ENCODE measurements at regions not wholly inside any gene's neighbourhood (a gene's known extent, or its start where the extent isn't known, plus 50 kb on each side); places are given as distances from the start of the nearest gene placed in this dataset.
A peak's percentile ranks its signal among the peaks of the same experiment; 100 is the strongest.

GRCh38 chr12:24721191-24721590 is 227.7 kb downstream of the BCAT1 start:
- DNase-seq: no peak

- DNase-seq: no peak
Measured at GRCh38 chr12:24719293-24719721, 229.6 kb downstream of the BCAT1 start.

- no peak for DNase-seq
Measured at GRCh38 chr12:24718617-24719016, 230.3 kb downstream of the BCAT1 start.

GRCh38 chr12:24714237-24714636 is 234.7 kb downstream of the BCAT1 start:
- no peak for DNase-seq

GRCh38 chr12:24711056-24712008 is 237.6 kb downstream of the BCAT1 start:
- DNase-seq: no peak

- DNase-seq: peak; percentile 33
Measured at GRCh38 chr12:24709216-24709615, 239.7 kb downstream of the BCAT1 start.

- DNase-seq: peak; percentile 25
Measured at GRCh38 chr12:24708718-24709117, 240.2 kb downstream of the BCAT1 start.

GRCh38 chr12:24708043-24708442 is 240.9 kb downstream of the BCAT1 start:
- no peak for DNase-seq

GRCh38 chr12:24707334-24707733 is 241.6 kb downstream of the BCAT1 start:
- DNase-seq: no peak

- DNase-seq: peak; percentile 71
Measured at GRCh38 chr12:24705741-24706358, 243.1 kb downstream of the BCAT1 start.

GRCh38 chr12:24705216-24705615 is 243.7 kb downstream of the BCAT1 start:
- DNase-seq: no peak

- no peak for DNase-seq
Measured at GRCh38 chr12:24701343-24701742, 247.6 kb downstream of the BCAT1 start.

GRCh38 chr12:24698972-24699371 is 249.9 kb downstream of the BCAT1 start:
- peak; percentile 41 for DNase-seq

GRCh38 chr12:24697769-24698168 is 251.1 kb downstream of the BCAT1 start:
- DNase-seq: peak; percentile 78

GRCh38 chr12:24697295-24697694 is 251.6 kb downstream of the BCAT1 start:
- no peak for DNase-seq

GRCh38 chr12:24696800-24697199 is 252.1 kb downstream of the BCAT1 start:
- DNase-seq: no peak

GRCh38 chr12:24695657-24696329 is 253.1 kb downstream of the BCAT1 start:
- peak; percentile 88 for DNase-seq

GRCh38 chr12:24695103-24695502 is 253.8 kb downstream of the BCAT1 start:
- DNase-seq: no peak

GRCh38 chr12:24688601-24689000 is 260.3 kb downstream of the BCAT1 start:
- no peak for DNase-seq

- DNase-seq: no peak
Measured at GRCh38 chr12:24681570-24681969, 267.3 kb downstream of the BCAT1 start.

- DNase-seq: peak; percentile 70
Measured at GRCh38 chr12:24679126-24679525, 269.8 kb downstream of the BCAT1 start.

- DNase-seq: no peak
Measured at GRCh38 chr12:24678436-24678835, 270.5 kb downstream of the BCAT1 start.

- DNase-seq: no peak
Measured at GRCh38 chr12:24668563-24668962, 280.3 kb downstream of the BCAT1 start.

Measured in OCI-M1 (cell line).